Uterus (tissue), 2 donors: ENCODE measurements at regions not wholly inside any gene's neighbourhood (a gene's known extent, or its start where the extent isn't known, plus 50 kb on each side); places are given as distances from the start of the nearest gene placed in this dataset.

Experiments
- CTCF ChIP-seq, 4 experiments: fragments of 200-600 bp in 2 of 4; fragments of 450-650 bp in 2 of 4; sonication (generic) in 2 of 4; IDR thresholded peaks; one replicate each; pipeline ENCODE4 v1.5.1; 2016 to 2019; ENCODE audit warnings: antibody characterized with exemption in 4 of 4, mild to moderate bottlenecking in 2 of 4, moderate library complexity in 1 of 4
- POLR2A ChIP-seq, 2 donors: fragments of 450-650 bp; IDR thresholded peaks; one replicate each; pipeline ENCODE4 v1.6.1; 2016; ENCODE audit warnings: antibody characterized with exemption in 2 of 2, mild to moderate bottlenecking in 1 of 2, moderate library complexity in 1 of 2

- TF ChIP-seq CTCF (IDR thresholded peaks at IDR 0.05) (no peak), POLR2A (IDR thresholded peaks at IDR 0.05) (no peak)
These were observed 154.9 kb downstream of the EVX1 start for GRCh38 chr7:27397503-27397902.
